ENCODE measurements at regions not wholly inside any gene's neighbourhood (a gene's known extent, or its start where the extent isn't known, plus 50 kb on each side); places are given as distances from the start of the nearest gene placed in this dataset.

GRCh38 chr3:164267053-164267452 is 811.2 kb downstream of the SI start:
- intact Hi-C loops (cut with micrococcal nuclease): no loop called here
- DNase-seq (ENCODE audit: low read depth, low spot score) (no peak), ATAC-seq (no peak)
- Histone ChIP-seq H3K27ac (ENCODE audit: low read depth, low read length) (no peak overlapping the region), H3K9me2 (ENCODE audit: insufficient read depth) (no peaks in the 10 kb centered on the region), H3K4me1 (ENCODE audit: control insufficient read depth in 1 of 2, insufficient read depth in 2 of 2, low read length in 2 of 2) (no peaks in the 10 kb centered on the region), H3K4me2 (ENCODE audit: low read length) (no peak overlapping the region), H3K9ac (ENCODE audit: low read length) (no peak overlapping the region), H4K20me1 (ENCODE audit: insufficient read depth) (no peaks in the 10 kb centered on the region), H3K79me2 (ENCODE audit: insufficient read depth, low read length) (no peaks in the 10 kb centered on the region), H3K36me3 (ENCODE audit: control insufficient read depth in 1 of 2, insufficient read depth in 2 of 2, low read length in 2 of 2) (no peaks in the 10 kb centered on the region), H3K27me3 (ENCODE audit: insufficient read depth, low read length) (no peaks in the 10 kb centered on the region), H2AFZ (ENCODE audit: low read depth, low read length, poor library complexity, severe bottlenecking) (peak overlapping the region; percentile 22), H3K4me3 (replicated peaks in 1 of 2; ENCODE audit: low read depth in 1 of 2, low read length in 2 of 2) (no peak overlapping the region), H3K9me3 (ENCODE audit: control insufficient read depth in 1 of 2, insufficient read depth in 1 of 2, low read depth in 1 of 2, low read length in 2 of 2) (no peaks in the 10 kb centered on the region)
- CTCF ChIA-PET: no interaction called here
- RAD21 ChIA-PET (ENCODE audit: low non-redundant PET in 1 of 2, low total read pairs in 2 of 2, uncharacterized antibody in 2 of 2, unreplicated experiment in 2 of 2): no interaction called here
- TF ChIP-seq CEBPB (IDR thresholded peaks at IDR 0.05; ENCODE audit: low read depth): no peak
- no peak for TF ChIP-seq ZBTB33 (IDR thresholded peaks at IDR 0.05; ENCODE audit: extremely low read depth, insufficient replicate concordance, low read length)
- no peak for TF ChIP-seq RAD21 (IDR thresholded peaks at IDR 0.05; ENCODE audit: low read depth)
- no peak for TF ChIP-seq ATF3 (IDR thresholded peaks at IDR 0.05)
- no peak for TF ChIP-seq CTCF (IDR thresholded peaks at IDR 0.05 in 2 of 3, conservative IDR thresholded peaks at IDR 0.05 in 1 of 3; ENCODE audit: borderline replicate concordance in 1 of 3, insufficient read depth in 1 of 3, low read depth in 2 of 3, low read length in 2 of 3)
- no peak for TF ChIP-seq SP1 (IDR thresholded peaks at IDR 0.05; ENCODE audit: low read depth)
- TF ChIP-seq ZNF274 (IDR thresholded peaks at IDR 0.05; ENCODE audit: low read depth, low read length): no peak
- no peak for TF ChIP-seq MAX (IDR thresholded peaks at IDR 0.05)
- TF ChIP-seq EZH2phosphoT487 (IDR thresholded peaks at IDR 0.05; ENCODE audit: borderline replicate concordance): no peak
- TF ChIP-seq SIN3A (IDR thresholded peaks at IDR 0.05; ENCODE audit: low read depth): no peak
- TF ChIP-seq ELF1 (IDR thresholded peaks at IDR 0.05; ENCODE audit: borderline replicate concordance, low read depth): no peak
- TF ChIP-seq EGR1 (IDR thresholded peaks at IDR 0.05; ENCODE audit: low read depth): no peak
- POLR2A ChIA-PET: no interaction called here
- no TSS peak for BruUV-seq (replicated peaks)

Measured in HCT116 (cell line).